Colonic mucosa (tissue), 4 donors: ENCODE measurements at regions not wholly inside any gene's neighbourhood (a gene's known extent, or its start where the extent isn't known, plus 50 kb on each side); places are given as distances from the start of the nearest gene placed in this dataset.

Experiments used
- DNase-seq: peaks from one replicate; pipeline ENCODE4 v3.0.0-alpha.2; 2020
- H3K27ac ChIP-seq: fragments of 200-600 bp; one replicate; pipeline ENCODE4 v1.8.0; 2021
- H3K27me3 ChIP-seq: fragments of 200-600 bp; one replicate; pipeline ENCODE4 v1.8.0; 2021
- H3K36me3 ChIP-seq: fragments of 200-600 bp; one replicate; pipeline ENCODE4 v1.8.0; 2021
- H3K4me1 ChIP-seq: fragments of 200-600 bp; one replicate; pipeline ENCODE4 v1.8.0; 2021; ENCODE audit warnings: mild to moderate bottlenecking
- H3K4me3 ChIP-seq: fragments of 200-600 bp; one replicate; pipeline ENCODE4 v1.8.0; 2021
- H3K9ac ChIP-seq, 2 donors: one replicate each; pipeline ENCODE4 v1.7.0; 2013; ENCODE audit warnings: control low read depth in 2 of 2, low read depth in 2 of 2, low read length in 2 of 2
- H3K9me3 ChIP-seq: fragments of 200-600 bp; one replicate; pipeline ENCODE4 v1.8.0; 2021
- CTCF ChIP-seq: fragments of 200-600 bp; IDR thresholded peaks from one replicate; pipeline ENCODE4 v1.8.0; 2022; ENCODE audit warnings: antibody characterized with exemption, mild to moderate bottlenecking
- intact Hi-C: fragments of 100-400 bp; cut with DNase I; formaldehyde crosslinking; loops from one replicate; pipeline ENCODE4 v1.14.1; 2022
- donor health status: healthy.
- donor health status: DM: no; HTN: no; CAD: no.
- donor health status: DM: no; HTN: no; CAD: no.

GRCh38 chr4:83890816-83891215 lies 354.9 kb downstream of the GPAT3 start:
- Histone ChIP-seq H3K36me3 (no peaks in the 10 kb centered on the region), H3K4me1 (no peaks in the 10 kb centered on the region), H3K27me3 (no peaks in the 10 kb centered on the region), H3K4me3 (no peak overlapping the region), H3K27ac (no peak overlapping the region), H3K9me3 (no peaks in the 10 kb centered on the region), H3K9ac (no peak overlapping the region)
- intact Hi-C loops, result no loop called here
- TF ChIP-seq CTCF, result no peak
- DNase-seq, result no peak

DNA sequence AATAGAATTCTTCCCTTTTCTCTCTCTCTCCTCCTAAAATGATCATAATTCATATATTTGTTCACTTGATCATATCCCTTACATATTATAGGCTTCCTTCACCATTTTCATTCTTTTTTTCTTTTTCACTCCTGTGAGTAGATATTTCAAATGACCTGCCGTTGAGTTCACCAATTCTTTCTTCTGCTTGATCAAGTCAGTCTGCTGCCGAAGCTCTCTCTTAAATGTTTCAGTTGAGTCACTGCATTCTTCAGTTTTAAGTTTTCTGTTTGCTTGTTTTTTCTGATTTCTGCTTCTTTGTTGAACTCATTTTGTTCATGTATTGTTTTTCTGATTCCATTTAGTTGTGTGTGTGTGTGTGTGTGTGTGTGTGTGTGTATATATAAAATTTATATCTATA lies 354.3 kb downstream of the GPAT3 start:
- Histone ChIP-seq H3K4me3 (no peak overlapping the region), H3K36me3 (no peaks in the 10 kb centered on the region), H3K9me3 (no peaks in the 10 kb centered on the region), H3K9ac (no peak overlapping the region), H3K27ac (no peak overlapping the region), H3K27me3 (no peaks in the 10 kb centered on the region), H3K4me1 (no peaks in the 10 kb centered on the region)
- intact Hi-C loops, result no loop called here
- no peak for DNase-seq
- no peak for TF ChIP-seq CTCF

GRCh38 chr4:83889802-83890201 lies 353.9 kb downstream of the GPAT3 start:
- Histone ChIP-seq H3K4me3 (no peak overlapping the region), H3K36me3 (no peaks in the 10 kb centered on the region), H3K9me3 (no peaks in the 10 kb centered on the region), H3K27ac (no peak overlapping the region), H3K4me1 (no peaks in the 10 kb centered on the region), H3K27me3 (no peaks in the 10 kb centered on the region), H3K9ac (no peak overlapping the region)
- DNase-seq, result no peak
- TF ChIP-seq CTCF, result no peak
- intact Hi-C loops, result no loop called here

GRCh38 chr4:83885256-83886182 lies 349.6 kb downstream of the GPAT3 start:
- Histone ChIP-seq H3K27me3 (no peaks in the 10 kb centered on the region), H3K27ac (no peak overlapping the region), H3K36me3 (no peaks in the 10 kb centered on the region), H3K9me3 (no peaks in the 10 kb centered on the region), H3K9ac (no peak overlapping the region), H3K4me1 (no peaks in the 10 kb centered on the region), H3K4me3 (no peak overlapping the region)
- DNase-seq, result no peak
- no peak for TF ChIP-seq CTCF
- intact Hi-C loops, result no loop called here

DNA sequence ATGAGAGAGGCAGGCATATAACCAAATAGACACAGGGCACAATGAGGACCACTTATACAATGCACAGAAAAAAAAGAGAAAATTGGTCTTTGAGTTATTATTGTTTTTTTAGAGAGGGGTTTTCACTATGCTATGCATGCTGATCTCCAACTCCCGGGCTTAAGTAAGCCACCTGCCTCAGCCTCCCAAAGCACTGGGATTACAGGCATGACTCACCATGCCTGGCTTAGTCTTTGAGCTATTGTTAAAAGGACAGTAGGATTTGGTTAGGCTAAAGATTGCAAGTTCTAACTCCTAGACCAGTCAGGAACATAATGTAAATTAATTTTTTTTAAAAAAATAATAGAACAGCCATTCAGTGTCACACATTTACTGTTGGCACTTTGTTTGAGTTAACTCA lies 340.1 kb downstream of the GPAT3 start:
- no peaks in the 10 kb centered on the region for H3K4me1 ChIP-seq
- no peak overlapping the region for H3K4me3 ChIP-seq
- no peaks in the 10 kb centered on the region for H3K36me3 ChIP-seq
- no peaks in the 10 kb centered on the region for H3K9me3 ChIP-seq
- DNase-seq, result no peak
- intact Hi-C loops, result no loop called here
- TF ChIP-seq CTCF, result no peak
- no peaks in the 10 kb centered on the region for H3K27me3 ChIP-seq
- no peak overlapping the region for H3K9ac ChIP-seq
- H3K27ac ChIP-seq, result no peak overlapping the region
